Hepatocyte (in vitro differentiated cells): ENCODE measurements at regions not wholly inside any gene's neighbourhood (a gene's known extent, or its start where the extent isn't known, plus 50 kb on each side); places are given as distances from the start of the nearest gene placed in this dataset.

ENCODE experiments used
- CTCF ChIP-seq: fragments of 200-600 bp; sonication (generic); IDR thresholded peaks from 2 replicates; pipeline ENCODE4 v1.5.1; 2016; ENCODE audit warnings: antibody characterized with exemption, mild to moderate bottlenecking; ENCODE audit not compliant: poor library complexity
- EZH2 ChIP-seq: fragments of 200-600 bp; sonication (generic); IDR thresholded peaks from 2 replicates; pipeline ENCODE4 v1.6.1; 2016; ENCODE audit warnings: antibody characterized with exemption, mild to moderate bottlenecking, borderline replicate concordance

- no peak for TF ChIP-seq CTCF
- TF ChIP-seq EZH2: no peak
Measured at GRCh38 chr1:208668991-208669390, 424.8 kb upstream of the PLXNA2 start.
